ENCODE measurements at regions not wholly inside any gene's neighbourhood (a gene's known extent, or its start where the extent isn't known, plus 50 kb on each side); places are given as distances from the start of the nearest gene placed in this dataset.

DNA sequence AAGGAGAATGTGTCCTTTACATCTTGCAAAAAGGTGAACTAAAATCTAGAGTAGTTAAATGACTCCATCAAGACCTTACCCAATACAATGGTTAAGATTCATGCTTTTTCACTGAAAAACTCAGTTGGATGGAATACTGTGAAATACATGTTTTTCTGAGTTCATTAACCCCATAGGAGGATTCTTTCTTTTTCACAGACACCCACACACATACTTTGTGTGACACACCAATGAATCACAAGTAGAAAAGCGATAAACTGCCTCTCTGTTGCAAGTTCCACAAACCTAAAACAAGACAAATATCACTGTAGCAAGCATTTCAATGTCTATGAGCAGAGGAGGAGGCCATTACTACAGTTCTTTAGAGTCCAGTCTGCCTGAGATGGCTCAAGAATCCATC, 258.8 kb upstream of the CDH5 start:
- TF ChIP-seq POLR2A (IDR thresholded peaks at IDR 0.05) (no peak), CTCF (IDR thresholded peaks at IDR 0.05) (no peak)
